HG03139 (cell line): ENCODE measurements at regions not wholly inside any gene's neighbourhood (a gene's known extent, or its start where the extent isn't known, plus 50 kb on each side); places are given as distances from the start of the nearest gene placed in this dataset.

Experiments
- ATAC-seq: cut with Tn5 transposase; IDR thresholded peaks from one replicate; pipeline ENCODE4 v1.9.1; 2021; ENCODE audit not compliant: unreplicated experiment

DNA sequence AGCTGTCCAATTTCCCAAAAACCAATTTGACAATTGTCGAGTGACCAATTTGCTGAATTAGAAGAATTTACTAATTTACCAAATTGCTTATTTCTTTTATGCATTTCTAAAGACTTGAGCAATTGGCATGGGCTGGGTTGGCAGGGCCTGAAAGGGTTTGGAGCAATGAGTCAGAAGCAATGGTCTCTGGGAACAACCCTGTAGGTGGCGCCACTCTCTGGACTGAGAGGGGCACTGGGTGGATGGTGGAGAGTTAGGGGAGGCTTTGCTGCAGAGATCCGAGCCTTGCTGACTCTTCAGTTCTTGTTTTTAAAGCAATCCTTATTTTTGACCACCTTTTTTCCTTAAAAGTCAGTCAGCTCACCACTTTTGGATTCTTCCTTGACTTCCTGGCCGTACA lies 71.5 kb upstream of the RPS23 start:
- no peak for ATAC-seq

DNA sequence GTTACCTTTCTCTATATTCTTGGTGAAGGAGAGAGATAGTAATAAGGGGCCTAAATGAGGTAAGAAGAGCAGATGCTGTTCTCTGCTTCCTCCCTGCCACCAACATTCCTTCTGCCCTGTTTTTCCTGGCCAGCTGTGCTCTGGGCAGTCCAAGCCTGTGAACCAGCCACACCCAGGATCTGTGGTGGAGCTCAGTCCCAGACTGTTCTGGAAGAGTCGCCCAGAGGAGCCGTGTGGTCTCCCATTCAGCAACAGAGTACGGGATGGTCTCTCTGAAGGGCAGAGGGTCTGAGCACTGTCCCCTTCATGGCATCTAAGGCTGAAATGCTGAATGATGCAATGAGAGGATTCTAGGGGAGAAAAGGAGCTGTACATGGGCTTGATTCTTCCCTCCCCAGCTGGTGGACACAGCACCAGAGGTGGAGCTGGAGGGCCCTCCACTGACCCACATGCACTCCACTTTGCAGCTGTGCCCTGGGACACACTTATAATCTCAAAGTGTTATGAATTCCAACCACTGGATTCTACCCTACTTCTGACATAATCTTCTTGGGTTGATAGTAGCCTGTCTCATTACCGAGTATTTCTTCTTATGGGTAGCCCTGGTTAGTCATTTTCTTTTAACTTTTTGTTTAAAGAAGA lies 70.8 kb upstream of the RPS23 start:
- no peak for ATAC-seq

DNA sequence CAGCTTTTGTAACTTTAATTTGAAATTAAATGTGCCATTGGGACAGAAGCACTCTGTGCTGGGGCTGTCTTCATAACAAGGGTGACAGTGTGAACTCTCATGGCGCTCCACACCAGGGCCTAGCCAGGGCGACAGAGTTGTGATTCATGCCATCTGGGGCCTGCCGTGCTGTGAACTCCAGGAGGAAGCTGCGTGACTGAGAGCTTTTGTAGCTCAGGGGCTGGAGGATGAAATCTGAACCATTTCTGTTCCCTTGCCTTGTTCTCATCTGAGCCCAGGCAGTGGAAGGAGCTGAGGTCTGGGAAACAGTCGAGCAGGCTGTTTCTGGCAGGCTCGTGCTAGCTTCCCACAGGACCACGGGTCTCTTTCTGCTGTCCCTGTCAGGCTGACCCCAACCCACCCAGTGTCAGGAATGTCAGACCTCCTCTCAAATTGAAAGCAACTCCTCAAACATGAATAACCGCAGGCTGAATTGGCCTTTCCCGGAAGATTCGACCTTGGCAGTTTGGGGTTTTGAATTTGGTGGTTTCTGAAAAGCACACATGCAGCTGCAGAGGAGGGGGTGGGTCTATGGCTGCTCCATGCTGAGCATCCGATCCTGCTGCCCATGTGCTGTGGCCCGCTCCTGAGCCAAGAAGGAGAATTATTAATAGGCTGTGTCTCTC lies 69.2 kb upstream of the RPS23 start:
- no peak for ATAC-seq

DNA sequence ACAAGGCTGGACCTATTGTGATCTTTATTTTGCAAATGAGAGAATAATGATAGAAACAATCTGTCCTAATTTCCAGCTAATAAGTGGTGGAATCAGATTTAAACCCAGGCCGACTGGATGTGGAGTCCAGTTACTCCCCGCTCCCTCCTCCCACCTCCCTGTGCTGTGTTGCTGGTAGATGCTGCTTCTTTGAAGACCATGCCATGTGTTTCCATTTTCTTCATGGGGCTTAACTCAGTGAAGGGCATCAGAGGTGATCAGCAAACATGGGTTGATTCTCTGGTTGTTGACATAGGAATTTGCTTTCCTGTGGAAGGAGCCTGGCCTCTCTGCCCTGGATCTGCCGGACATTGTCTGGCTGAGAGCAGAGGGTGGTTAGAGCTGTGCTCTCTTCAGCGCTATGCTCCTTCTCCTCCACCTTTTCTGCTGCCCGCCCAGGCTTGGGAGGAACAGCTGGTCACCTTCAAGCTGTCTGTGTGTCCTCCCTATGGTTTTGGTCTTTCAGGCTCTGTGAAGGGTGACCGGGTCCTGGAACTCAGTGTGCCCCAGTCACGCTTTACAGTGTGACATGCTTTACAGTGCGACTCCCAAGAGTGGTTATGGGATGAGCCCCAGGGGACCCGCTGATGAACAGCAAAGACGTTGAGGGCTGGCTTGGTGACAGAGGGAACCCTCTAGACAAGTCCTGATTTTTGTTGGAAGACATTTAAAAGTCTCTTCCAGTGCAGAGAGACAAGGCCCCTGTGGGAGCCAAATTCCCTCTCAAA lies 68.4 kb upstream of the RPS23 start:
- no peak for ATAC-seq

DNA sequence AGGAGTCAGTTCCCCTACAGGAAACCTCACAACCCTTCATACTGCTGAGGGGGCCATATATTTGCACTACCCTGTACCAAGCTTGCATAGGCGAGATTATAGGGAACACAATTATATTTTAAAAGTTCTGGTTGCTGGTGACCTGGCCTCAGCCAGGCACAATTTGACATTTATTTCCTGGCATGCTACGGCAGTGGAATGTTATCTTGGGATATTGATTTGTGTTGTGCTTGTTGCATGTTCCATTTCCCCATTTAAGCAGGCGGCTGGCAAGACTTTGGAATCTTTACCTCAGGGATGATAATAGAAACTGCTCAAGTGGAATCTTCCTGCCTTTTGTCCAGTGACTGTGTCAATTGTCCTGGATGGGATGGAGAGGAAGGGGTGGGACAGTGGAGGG lies 67.0 kb upstream of the RPS23 start:
- no peak for ATAC-seq

DNA sequence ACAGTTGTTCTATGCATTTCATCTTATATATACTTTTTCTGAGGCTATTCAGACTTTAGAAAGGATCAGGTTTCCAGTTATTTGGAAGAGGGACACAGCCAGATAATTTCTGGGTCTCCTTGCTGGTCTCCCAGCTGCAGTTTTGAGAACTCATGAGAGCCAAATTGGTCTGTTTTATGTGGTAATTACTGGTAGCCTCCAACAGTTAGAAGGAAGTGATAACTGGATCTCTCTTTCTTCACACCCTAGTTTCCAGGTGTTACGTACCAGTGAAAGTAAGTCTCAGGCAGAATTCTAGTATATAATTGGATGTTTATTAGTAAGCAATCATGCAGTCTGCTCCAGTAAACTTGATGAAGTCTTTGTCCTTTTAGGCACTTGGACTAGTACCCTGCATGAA lies 63.2 kb upstream of the RPS23 start:
- no peak for ATAC-seq

DNA sequence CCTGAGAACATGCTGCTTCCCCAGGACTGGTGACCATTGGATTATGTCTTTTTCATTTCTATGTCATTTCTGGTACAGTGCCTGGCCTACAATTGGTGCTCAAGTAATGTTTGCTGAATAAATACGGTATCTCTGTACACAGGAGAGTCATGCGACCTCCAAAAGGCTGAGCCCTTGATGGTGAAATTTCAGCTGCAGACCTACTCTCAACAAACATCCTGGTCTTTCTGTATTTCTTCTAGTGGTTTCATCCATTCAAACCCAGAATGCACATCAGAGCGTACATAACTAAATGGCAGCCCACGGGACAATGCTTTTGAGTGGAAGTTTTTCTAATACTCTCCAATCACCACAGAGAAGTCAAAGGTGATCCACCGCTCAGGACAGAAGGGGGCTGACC lies 62.6 kb upstream of the RPS23 start:
- ATAC-seq: no peak

DNA sequence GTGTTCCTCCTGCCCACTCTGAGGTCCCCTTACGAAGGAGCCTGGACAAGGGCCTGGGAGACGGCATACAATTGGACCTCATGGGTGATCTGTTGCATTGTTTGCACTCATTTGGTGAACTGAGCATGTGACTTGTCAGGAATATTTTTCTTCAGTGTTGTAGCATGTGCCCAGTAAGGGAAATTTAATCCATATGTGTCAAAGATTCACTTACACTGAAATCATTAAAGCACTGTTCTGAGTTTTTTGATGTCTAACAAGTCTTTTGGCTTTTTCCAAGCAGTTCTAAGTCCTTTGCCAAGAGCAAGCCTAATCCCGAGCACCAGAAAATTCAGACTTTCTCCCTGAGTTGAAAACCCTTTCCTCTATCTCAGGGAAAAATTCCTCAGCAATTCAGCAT lies 61.6 kb upstream of the RPS23 start:
- ATAC-seq: no peak

DNA sequence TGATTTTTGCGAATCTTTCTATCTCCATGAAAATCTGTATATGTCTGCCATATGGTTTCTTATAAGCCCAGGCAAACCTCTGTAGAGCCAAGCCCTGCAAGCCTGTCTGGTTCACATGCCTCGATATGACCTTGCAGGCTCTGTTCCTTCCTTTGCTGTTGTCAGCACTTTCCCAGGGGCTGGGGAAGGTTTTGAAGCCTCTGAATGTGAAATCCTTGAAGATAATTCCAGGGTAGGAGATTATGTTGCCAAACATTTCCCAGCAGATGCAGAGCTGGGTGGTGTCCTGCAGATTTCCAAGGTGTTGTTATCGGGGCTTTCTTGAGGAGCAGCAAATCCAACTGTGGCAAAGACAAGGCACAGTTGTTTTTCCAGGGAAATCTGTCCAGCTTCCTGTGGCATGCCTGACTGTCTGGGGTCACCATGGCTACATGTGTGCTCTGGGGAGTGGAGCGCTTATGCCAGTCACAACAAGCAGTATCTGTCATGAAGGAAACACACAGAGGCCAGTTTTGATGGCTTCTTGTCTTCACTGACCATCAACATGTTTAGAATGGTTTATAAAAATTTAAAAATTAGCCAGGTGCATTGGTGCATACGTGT lies 60.7 kb upstream of the RPS23 start:
- no peak for ATAC-seq

DNA sequence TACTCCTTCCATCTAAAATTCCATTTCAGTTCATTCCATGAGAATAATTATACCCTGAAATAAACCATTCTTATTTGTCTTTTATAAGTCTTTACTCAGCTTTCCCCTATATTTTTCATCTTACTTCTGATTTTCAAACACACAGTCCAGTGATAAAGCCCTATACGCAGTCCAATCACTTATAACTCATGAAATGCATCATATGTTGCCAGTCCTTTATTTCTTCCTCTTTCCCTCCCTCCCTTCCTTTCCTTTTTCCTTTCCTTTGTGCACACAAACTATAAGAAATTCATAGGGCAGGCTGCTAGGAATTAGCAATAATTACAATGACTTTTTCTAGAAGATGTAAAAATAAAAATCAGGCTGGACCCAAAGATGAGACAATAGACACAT lies 58.8 kb upstream of the RPS23 start:
- no peak for ATAC-seq

DNA sequence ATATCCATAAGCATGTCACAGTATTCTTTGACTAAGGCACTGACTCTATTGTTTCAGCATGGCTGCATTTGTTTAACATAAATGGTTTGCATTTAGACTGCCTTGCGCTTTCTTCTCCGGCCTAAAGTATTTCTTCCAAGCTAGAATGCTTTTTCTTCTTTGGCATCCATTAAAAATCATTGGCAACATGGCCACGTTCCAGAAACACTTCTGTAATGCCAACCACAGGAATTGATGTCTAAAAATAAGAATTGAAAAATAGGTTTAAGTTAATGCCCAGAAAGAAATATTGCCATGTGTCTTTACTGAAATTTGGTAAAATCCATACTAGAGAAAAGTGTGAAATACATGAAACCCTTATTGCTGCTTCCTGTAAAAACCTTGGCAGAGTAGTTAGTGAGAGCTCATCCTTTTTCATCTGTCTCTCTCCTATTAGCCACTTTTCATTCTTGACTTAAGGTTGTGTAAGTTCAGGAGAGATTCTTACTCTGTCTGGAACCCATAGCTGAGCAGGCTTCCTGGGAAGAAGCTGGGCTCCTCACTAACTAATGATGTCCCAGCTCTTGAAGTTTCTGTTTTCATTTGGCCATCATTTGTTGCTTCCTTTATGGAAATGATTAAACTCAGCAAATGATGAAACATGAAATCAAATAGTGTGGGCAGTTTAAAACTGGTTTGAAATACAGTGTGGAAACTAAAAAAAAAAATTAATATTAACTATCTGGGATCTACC lies 58.2 kb upstream of the RPS23 start:
- no peak for ATAC-seq

DNA sequence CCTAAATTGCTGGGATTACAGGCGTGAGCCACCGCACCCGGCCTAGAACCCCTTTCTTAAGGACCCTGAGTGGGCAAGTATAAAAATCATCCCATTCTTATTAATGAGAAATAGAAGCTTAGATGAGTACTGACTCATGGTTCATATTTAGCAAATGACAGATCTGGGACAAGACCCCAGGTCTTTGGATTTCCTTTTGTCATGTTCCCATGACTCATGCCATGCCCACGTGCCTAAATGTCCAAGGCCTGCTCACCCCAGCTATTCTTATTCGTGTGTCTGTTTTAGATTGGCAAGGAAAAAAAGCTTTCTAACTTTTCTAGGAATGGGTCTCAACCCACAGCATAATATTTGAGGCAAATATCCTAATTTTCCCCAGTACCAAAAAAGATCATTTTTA lies 57.7 kb upstream of the RPS23 start:
- no peak for ATAC-seq

DNA sequence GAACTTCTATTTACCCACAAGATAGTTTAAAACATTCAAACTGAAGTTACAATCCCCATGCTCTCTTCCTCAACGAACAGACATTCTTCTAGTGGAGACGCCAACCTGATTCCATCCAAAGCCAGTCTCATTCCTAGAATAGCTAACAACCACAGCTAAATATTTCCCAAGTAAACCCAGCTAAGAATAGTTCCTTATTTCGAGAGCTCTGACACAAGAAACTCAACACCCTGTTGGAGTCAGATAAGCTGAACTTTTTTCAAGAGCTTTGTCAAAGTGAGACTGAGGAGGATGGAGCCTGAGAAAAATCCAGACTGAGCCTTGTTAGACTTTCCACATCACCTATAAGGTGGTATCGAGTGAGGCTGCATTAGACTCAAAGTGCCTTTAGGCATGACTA lies 56.7 kb upstream of the RPS23 start:
- no peak for ATAC-seq

DNA sequence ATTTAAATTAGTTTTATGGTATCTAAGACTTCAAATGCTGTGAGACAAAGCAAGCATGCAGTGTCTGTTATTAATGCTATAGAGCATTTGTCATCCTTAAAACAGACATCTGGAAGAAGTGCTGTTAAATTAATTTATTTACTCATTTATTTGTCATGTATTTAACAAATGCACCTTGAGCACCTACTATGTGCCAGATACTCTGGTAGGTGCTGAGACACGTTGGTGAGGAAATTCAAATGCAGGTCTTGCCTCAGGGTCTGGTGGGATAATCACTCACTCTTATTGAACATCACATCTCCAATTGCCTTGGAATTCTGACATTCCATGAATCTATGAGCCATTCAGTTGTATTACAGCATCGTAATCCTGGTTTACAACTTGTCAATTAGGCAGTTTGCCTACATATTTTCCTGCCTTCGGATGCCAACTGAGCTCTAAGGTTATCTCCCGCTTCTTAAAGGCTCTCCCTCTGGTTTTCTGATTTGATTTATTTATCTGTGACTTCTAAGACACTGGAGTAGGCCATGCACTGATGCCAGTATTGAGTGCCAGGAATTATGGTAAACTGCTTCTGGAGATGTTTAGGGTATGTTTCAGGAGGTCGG lies 56.0 kb upstream of the RPS23 start:
- no peak for ATAC-seq

DNA sequence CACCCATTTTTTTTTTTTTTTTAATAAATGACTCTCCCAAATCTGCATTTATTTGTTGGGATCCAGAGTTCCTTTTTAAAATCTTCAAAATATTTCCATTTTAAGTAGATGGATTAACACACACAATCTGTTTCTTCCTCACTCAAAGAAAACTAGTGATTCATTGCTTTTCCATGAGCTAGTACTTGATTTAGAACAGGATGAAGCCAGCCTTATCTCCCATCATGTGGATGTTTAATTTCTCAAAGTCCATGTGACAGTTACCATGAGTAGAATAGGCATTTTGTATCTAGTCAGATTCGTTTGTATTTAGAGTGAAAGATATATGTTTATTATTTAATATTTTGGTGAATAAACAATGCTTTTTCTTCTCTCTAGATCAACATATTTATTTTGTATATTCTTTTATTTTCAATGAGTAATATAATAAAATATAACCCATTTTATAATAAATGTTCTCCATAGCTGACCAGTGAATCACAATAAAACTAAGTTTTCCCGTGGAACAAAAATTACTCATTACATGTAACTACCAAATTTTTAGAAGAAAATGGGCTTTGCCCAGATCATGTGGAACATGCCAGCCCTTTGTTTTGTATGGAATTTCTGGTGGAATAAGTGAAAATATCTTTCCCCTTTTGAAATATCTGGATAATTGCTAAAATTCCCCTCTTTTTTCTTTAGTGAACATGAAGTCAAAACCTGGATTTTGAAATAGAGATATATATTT lies 54.9 kb upstream of the RPS23 start:
- no peak for ATAC-seq

DNA sequence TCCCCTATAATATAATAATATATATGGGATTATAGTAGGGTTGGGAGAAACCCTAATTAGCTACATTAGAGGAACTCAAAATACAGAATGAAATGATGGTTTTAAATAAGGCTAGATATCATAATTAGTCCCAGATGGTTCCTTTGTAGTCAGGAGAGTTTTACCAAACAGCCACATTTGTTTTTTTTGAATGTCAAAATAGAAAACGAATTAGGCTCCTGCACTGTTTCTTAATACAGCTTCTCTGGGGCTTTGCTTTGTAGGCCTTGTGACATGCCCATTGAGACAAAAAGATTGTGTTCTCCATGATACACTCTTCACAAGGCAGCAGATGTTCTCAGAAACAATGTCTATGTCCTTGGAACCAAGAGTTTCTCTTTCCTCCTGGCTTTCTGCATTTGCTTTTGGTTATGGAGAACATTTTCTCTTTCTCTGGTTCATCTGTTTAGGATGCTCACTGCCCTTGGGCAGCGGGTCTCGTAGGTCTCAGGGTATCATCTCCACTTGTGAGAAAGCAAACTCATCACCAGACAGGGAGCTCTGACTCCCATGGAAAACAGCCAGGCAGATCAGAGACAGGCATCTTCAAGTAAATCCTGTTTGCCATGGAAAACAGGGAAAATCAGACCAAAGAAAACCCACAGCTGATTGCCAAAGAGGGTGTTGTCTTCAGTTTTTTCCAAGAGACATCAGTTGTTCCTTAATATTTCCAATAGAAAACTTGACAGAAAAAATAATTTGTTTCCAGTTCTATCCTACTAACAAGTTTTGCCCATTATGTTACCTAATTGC lies 54.1 kb upstream of the RPS23 start:
- no peak for ATAC-seq

DNA sequence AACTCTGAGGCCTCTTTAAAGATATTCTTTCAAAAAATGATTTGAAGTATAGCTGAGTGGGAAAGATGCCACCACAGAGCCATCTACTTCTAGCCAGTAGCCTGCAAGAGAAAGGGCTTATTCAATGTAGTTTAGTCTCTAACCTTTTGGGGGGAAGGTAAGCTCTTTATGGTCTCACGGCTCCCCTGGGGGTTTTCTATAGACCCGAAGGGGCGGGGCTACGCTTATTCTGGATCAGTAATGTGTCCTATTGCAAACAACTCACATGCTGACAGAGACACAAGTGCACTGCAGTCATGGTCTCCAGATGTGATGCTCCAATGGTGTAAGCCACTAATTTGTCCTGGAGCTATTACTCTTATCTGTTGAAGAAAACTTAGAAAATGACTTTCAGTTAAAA lies 53.4 kb upstream of the RPS23 start:
- no peak for ATAC-seq

DNA sequence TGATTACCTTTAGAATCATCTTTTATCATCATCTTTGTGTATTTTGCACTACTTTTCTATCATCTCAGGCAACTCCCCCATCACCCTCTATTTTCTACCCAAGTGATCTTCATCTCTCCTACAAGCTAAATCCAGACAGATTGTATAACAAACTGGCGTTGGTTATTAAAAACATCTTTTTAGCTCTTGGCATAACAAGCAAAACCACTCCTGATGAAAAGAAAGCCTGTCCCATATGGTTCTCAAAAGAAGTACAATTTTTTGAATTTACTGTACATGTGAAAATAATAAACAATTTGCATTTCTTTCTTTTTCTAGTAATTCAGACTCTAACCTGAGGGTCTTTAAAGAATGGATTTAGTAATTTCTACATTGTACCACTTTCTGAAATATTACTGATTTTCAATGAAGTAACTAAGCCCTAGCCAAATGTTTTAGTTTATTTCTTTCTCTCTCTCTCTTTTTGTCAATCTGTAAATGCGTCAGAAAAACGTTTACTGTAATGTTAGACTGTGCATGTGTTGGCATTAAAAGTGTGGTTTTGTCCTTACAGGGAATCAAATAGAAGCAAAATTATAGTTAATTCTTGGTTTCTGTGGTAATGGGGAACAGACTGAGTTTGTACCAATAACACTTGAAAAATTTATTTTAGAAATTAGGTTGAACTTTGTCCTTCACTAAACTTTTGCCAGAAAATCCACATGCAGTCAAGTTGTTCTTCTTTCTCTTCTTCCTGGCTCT lies 52.5 kb upstream of the RPS23 start:
- ATAC-seq: no peak

DNA sequence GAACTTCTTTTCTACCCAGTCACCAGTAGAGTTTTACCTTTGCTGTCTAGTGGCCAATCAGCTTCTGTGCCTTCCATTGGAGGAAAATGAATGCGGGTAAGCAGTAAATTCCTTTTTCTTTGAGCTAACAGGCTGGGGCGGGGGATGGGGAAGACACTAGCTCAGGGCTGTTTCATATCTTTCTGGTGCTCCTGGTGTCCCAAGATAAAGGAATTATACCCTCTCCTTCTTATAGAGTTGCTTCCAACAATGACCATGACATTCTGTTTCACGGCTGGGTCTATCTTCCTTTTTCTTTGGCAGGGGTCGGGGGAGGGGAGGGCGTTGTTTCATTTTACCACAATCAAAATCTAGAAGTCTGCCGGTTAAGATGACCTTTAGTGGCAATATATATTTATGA lies 51.2 kb upstream of the RPS23 start:
- no peak for ATAC-seq
